Neural progenitor cell (in vitro differentiated cells): ENCODE measurements at regions not wholly inside any gene's neighbourhood (a gene's known extent, or its start where the extent isn't known, plus 50 kb on each side); places are given as distances from the start of the nearest gene placed in this dataset.

ENCODE experiments used
- DNase-seq: peaks from one replicate; pipeline ENCODE4 v3.0.0-alpha.2; 2016; ENCODE audit warnings: low spot score
- H2AFZ ChIP-seq: fragments of 200-600 bp; sonication (generic); replicated peaks from 2 replicates; pipeline ENCODE4 v1.6.1; 2016; ENCODE audit warnings: antibody characterized with exemption
- H3F3A ChIP-seq: fragments of 200-600 bp; sonication (generic); 2 replicates; pipeline ENCODE4 v1.6.1; 2016; ENCODE audit warnings: antibody characterized with exemption, low read depth
- H3K27ac ChIP-seq: fragments of 200-600 bp; sonication (generic); 2 replicates; pipeline ENCODE4 v1.5.1; 2016; ENCODE audit warnings: mild to moderate bottlenecking
- H3K27me3 ChIP-seq: fragments of 200-600 bp; sonication (generic); 2 replicates; pipeline ENCODE4 v1.6.1; 2016; ENCODE audit warnings: mild to moderate bottlenecking, moderate library complexity
- H3K36me3 ChIP-seq: fragments of 200-600 bp; sonication (generic); 2 replicates; pipeline ENCODE4 v1.5.1; 2016
- H3K4me1 ChIP-seq: fragments of 200-600 bp; sonication (generic); 2 replicates; pipeline ENCODE4 v1.6.1; 2016; ENCODE audit warnings: mixed run types
- H3K4me2 ChIP-seq: fragments of 200-600 bp; sonication (generic); 2 replicates; pipeline ENCODE4 v1.6.1; 2016
- H3K4me3 ChIP-seq: fragments of 200-600 bp; sonication (generic); 2 replicates; pipeline ENCODE4 v1.5.1; 2016
- H3K79me2 ChIP-seq: fragments of 200-600 bp; sonication (generic); 2 replicates; pipeline ENCODE4 v1.6.1; 2016; ENCODE audit warnings: low read depth
- H3K9ac ChIP-seq: fragments of 200-600 bp; sonication (generic); 2 replicates; pipeline ENCODE4 v1.6.1; 2016
- H3K9me3 ChIP-seq: fragments of 200-600 bp; sonication (generic); 2 replicates; pipeline ENCODE4 v1.5.1; 2016; ENCODE audit warnings: low read depth
- H4K20me1 ChIP-seq: fragments of 200-600 bp; sonication (generic); 2 replicates; pipeline ENCODE4 v1.6.1; 2016; ENCODE audit warnings: low read depth
- H3K27ac Mint-ChIP-seq: 3 replicates; pipeline ENCODE4 v1.8.0; 2021; ENCODE audit warnings: mixed read lengths
- H3K27me3 Mint-ChIP-seq: 2 replicates; pipeline ENCODE4 v1.8.0; 2022; ENCODE audit warnings: low read depth, mild to moderate bottlenecking, inconsistent platforms, moderate library complexity, mixed read lengths; ENCODE audit not compliant: insufficient read depth
- H3K36me3 Mint-ChIP-seq: 3 replicates; pipeline ENCODE4 v1.8.0; 2021; ENCODE audit warnings: mixed read lengths
- H3K4me1 Mint-ChIP-seq: 3 replicates; pipeline ENCODE4 v1.8.0; 2021; ENCODE audit warnings: mixed read lengths
- H3K4me3 Mint-ChIP-seq: 3 replicates; pipeline ENCODE4 v1.8.0; 2021; ENCODE audit warnings: mild to moderate bottlenecking, moderate library complexity, mixed read lengths
- H3K9me3 Mint-ChIP-seq: 3 replicates; pipeline ENCODE4 v1.8.0; 2020; ENCODE audit warnings: mixed read lengths
- CTCF ChIP-seq: fragments of 200-600 bp; sonication (generic); IDR thresholded peaks from 2 replicates; pipeline ENCODE4 v1.5.1; 2017; ENCODE audit warnings: antibody characterized with exemption, mild to moderate bottlenecking
- EZH2 ChIP-seq: fragments of 200-600 bp; sonication (generic); IDR thresholded peaks from 2 replicates; pipeline ENCODE4 v1.6.1; 2017; ENCODE audit warnings: antibody characterized with exemption, mild to moderate bottlenecking, moderate library complexity
- EZH2phosphoT487 ChIP-seq: fragments of 200-600 bp; sonication (generic); IDR thresholded peaks from 2 replicates; pipeline ENCODE4 v1.6.1; 2017; ENCODE audit warnings: antibody characterized with exemption

- no peak for TF ChIP-seq EZH2phosphoT487
- no peak for TF ChIP-seq EZH2
- no peak for TF ChIP-seq CTCF
These were observed 1048.7 kb downstream of the UQCRFS1 start for GRCh38 chr19:28164214-28164613.

GRCh38 chr19:28159065-28159464 lies 1053.9 kb downstream of the UQCRFS1 start:
- no peak overlapping the region for H3K4me2 ChIP-seq
- no peaks in the 10 kb centered on the region for H3F3A ChIP-seq
- no peak for DNase-seq
- H3K4me3 Mint-ChIP-seq, result no peak overlapping the region
- no peaks in the 10 kb centered on the region for H3K27me3 Mint-ChIP-seq
- H2AFZ ChIP-seq, result no peak overlapping the region
- no peaks in the 10 kb centered on the region for H3K9me3 ChIP-seq
- no peak overlapping the region for H3K27ac Mint-ChIP-seq
- no peaks in the 10 kb centered on the region for H3K27me3 ChIP-seq
- no peak overlapping the region for H3K9ac ChIP-seq
- no peak for TF ChIP-seq EZH2
- no peak for TF ChIP-seq EZH2phosphoT487
- TF ChIP-seq CTCF, result no peak
- no peaks in the 10 kb centered on the region for H3K36me3 ChIP-seq
- peaks cover 7% of the 10 kb centered on the region for H3K4me1 Mint-ChIP-seq
- H3K79me2 ChIP-seq, result no peaks in the 10 kb centered on the region
- peaks cover 2% of the 10 kb centered on the region for H3K36me3 Mint-ChIP-seq
- no peaks in the 10 kb centered on the region for H3K4me1 ChIP-seq
- H3K27ac ChIP-seq, result no peak overlapping the region
- H3K9me3 Mint-ChIP-seq, result peaks cover 18% of the 10 kb centered on the region
- H3K4me3 ChIP-seq, result no peak overlapping the region
- H4K20me1 ChIP-seq, result no peaks in the 10 kb centered on the region

More at GRCh38 chr19:28164214-28164613, 1048.7 kb downstream of the UQCRFS1 start:
- H3K4me2 ChIP-seq, result no peak overlapping the region
- H3K4me3 ChIP-seq, result no peak overlapping the region
- H3K27me3 ChIP-seq, result no peaks in the 10 kb centered on the region
- no peaks in the 10 kb centered on the region for H3K36me3 ChIP-seq
- no peak overlapping the region for H3K27ac ChIP-seq
- H3K4me1 Mint-ChIP-seq, result peaks cover 51% of the 10 kb centered on the region
- peaks cover 8% of the 10 kb centered on the region for H3K27me3 Mint-ChIP-seq
- no peak overlapping the region for H3K9ac ChIP-seq
- H3K27ac Mint-ChIP-seq, result peak overlapping the region; percentile 58
- peaks cover 21% of the 10 kb centered on the region for H3K4me1 ChIP-seq
- H3K9me3 ChIP-seq, result no peaks in the 10 kb centered on the region
- H3F3A ChIP-seq, result peaks cover 15% of the 10 kb centered on the region
- no peak for DNase-seq
- H3K36me3 Mint-ChIP-seq, result peaks cover 11% of the 10 kb centered on the region
- H2AFZ ChIP-seq, result no peak overlapping the region
- H3K4me3 Mint-ChIP-seq, result no peak overlapping the region
- H3K79me2 ChIP-seq, result no peaks in the 10 kb centered on the region
- H4K20me1 ChIP-seq, result no peaks in the 10 kb centered on the region
- peaks cover 11% of the 10 kb centered on the region for H3K9me3 Mint-ChIP-seq

- no peak overlapping the region for H3K4me2 ChIP-seq
- TF ChIP-seq EZH2 (no peak), EZH2phosphoT487 (no peak), CTCF (no peak)
- H3K9ac ChIP-seq, result no peak overlapping the region
- H3K4me3 ChIP-seq, result no peak overlapping the region
- no peaks in the 10 kb centered on the region for H3K4me1 ChIP-seq
- H3K9me3 ChIP-seq, result no peaks in the 10 kb centered on the region
- Mint-ChIP-seq H3K36me3 (peaks cover 2% of the 10 kb centered on the region), H3K27me3 (no peaks in the 10 kb centered on the region), H3K9me3 (peaks cover 21% of the 10 kb centered on the region), H3K4me3 (no peak overlapping the region), H3K27ac (no peak overlapping the region), H3K4me1 (peaks cover 16% of the 10 kb centered on the region)
- H3K36me3 ChIP-seq, result no peaks in the 10 kb centered on the region
- H3F3A ChIP-seq, result no peaks in the 10 kb centered on the region
- no peak for DNase-seq
- H3K79me2 ChIP-seq, result no peaks in the 10 kb centered on the region
- no peaks in the 10 kb centered on the region for H3K27me3 ChIP-seq
- no peaks in the 10 kb centered on the region for H4K20me1 ChIP-seq
- no peak overlapping the region for H3K27ac ChIP-seq
- H2AFZ ChIP-seq, result peak overlapping the region; percentile 3
These were observed 1057.7 kb downstream of the UQCRFS1 start for GRCh38 chr19:28155265-28155664.

- peaks cover 20% of the 10 kb centered on the region for H3K4me1 Mint-ChIP-seq
- H3K9me3 ChIP-seq, result no peaks in the 10 kb centered on the region
- H3K36me3 ChIP-seq, result no peaks in the 10 kb centered on the region
- H3K9ac ChIP-seq, result no peak overlapping the region
- H3K4me1 ChIP-seq, result peaks cover 6% of the 10 kb centered on the region
- peaks cover 14% of the 10 kb centered on the region for H3K9me3 Mint-ChIP-seq
- H4K20me1 ChIP-seq, result no peaks in the 10 kb centered on the region
- no peak overlapping the region for H3K27ac Mint-ChIP-seq
- TF ChIP-seq EZH2 (no peak), EZH2phosphoT487 (no peak), CTCF (no peak)
- no peaks in the 10 kb centered on the region for H3K36me3 Mint-ChIP-seq
- no peak overlapping the region for H2AFZ ChIP-seq
- H3K27ac ChIP-seq, result no peak overlapping the region
- H3K27me3 Mint-ChIP-seq, result no peaks in the 10 kb centered on the region
- H3K4me3 ChIP-seq, result no peak overlapping the region
- H3K4me3 Mint-ChIP-seq, result no peak overlapping the region
- H3K79me2 ChIP-seq, result no peaks in the 10 kb centered on the region
- H3F3A ChIP-seq, result no peaks in the 10 kb centered on the region
- DNase-seq, result no peak
- no peak overlapping the region for H3K4me2 ChIP-seq
- no peaks in the 10 kb centered on the region for H3K27me3 ChIP-seq
These were observed 1058.9 kb downstream of the UQCRFS1 start for GRCh38 chr19:28154077-28154476.
